Activated T-helper 17 cell treated with anti-CD3 and anti-CD28 coated beads, Interleukin-2, amount 50 U/mL, for 72 hours (primary cell): ENCODE measurements at regions not wholly inside any gene's neighbourhood (a gene's known extent, or its start where the extent isn't known, plus 50 kb on each side); places are given as distances from the start of the nearest gene placed in this dataset.
"Not testable (repeated sequence)": the region's sequence is repeated elsewhere in the genome, so short reads cannot be mapped to it uniquely, and the experiment has no call there.

Experiments used
- ATAC-seq: fragments of 150-1000 bp; cut with Tn5 transposase; replicated peaks from 2 replicates; pipeline ENCODE4 v1.10.0; 2021; ENCODE audit warnings: mild to moderate bottlenecking, moderate library complexity
- H3K27ac Mint-ChIP-seq: one replicate; pipeline ENCODE4 v1.8.0; 2022; ENCODE audit warnings: mixed read lengths
- H3K27me3 Mint-ChIP-seq: one replicate; pipeline ENCODE4 v1.8.0; 2022; ENCODE audit warnings: mixed read lengths
- H3K36me3 Mint-ChIP-seq: one replicate; pipeline ENCODE4 v1.8.0; 2022; ENCODE audit warnings: low read depth, mild to moderate bottlenecking, mixed read lengths
- H3K4me1 Mint-ChIP-seq: one replicate; pipeline ENCODE4 v1.8.0; 2022; ENCODE audit warnings: mixed read lengths
- H3K4me3 Mint-ChIP-seq: one replicate; pipeline ENCODE4 v1.8.0; 2022; ENCODE audit warnings: mild to moderate bottlenecking, mixed read lengths
- H3K9me3 Mint-ChIP-seq: one replicate; pipeline ENCODE4 v1.8.0; 2022; ENCODE audit warnings: mixed read lengths

- Mint-ChIP-seq H3K4me1 (no peaks in the 10 kb centered on the region), H3K36me3 (no peaks in the 10 kb centered on the region), H3K27ac (no peak overlapping the region), H3K27me3 (no peaks in the 10 kb centered on the region), H3K4me3 (no peak overlapping the region), H3K9me3 (no peaks in the 10 kb centered on the region)
- no peak for ATAC-seq
Measured at GRCh38 chr4:114109776-114110175, 130.3 kb upstream of the ARSJ start.

DNA sequence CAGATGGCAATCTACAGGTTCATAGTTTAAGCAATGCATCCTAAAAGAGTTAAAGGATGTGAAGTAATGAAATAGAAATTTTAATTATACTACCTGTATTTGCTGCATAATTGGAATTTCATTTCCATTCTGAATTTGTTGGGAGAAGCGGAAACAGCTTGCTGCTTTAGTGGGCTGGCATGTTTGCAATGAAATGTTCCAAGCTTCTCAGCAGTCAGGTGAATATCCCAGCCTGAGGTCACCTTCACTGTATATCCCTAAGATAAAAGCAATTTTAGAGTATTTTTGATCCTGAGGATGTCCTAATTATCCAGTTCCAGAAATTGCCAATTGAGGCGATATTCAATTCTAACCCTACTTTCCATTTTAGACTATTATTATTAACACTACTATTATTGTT is 136.1 kb upstream of the ARSJ start:
- H3K4me3 Mint-ChIP-seq = no peak overlapping the region
- H3K36me3 Mint-ChIP-seq = no peaks in the 10 kb centered on the region
- ATAC-seq = no peak
- H3K4me1 Mint-ChIP-seq = no peaks in the 10 kb centered on the region
- no peak overlapping the region for H3K27ac Mint-ChIP-seq
- H3K9me3 Mint-ChIP-seq = no peaks in the 10 kb centered on the region
- no peaks in the 10 kb centered on the region for H3K27me3 Mint-ChIP-seq

DNA sequence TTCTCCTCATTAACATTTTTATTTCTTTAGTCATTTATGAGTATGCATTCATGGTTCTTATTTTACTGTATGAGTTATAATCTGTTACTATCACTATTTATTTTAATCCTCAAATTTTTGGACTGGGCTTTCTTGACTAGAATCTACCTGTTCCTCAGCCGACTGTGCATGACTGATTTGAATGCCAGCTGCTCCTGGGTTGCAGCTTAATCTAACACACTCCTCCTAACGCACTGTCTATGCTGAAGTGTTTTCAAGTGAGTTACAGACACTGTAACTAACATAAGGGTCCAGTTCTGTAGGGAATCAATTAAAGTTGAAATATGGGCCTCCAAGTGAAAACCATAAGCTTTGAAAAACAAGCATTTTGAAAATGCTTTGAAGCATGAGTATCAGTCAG is 137.4 kb upstream of the ARSJ start:
- no peak overlapping the region for H3K27ac Mint-ChIP-seq
- no peak overlapping the region for H3K4me3 Mint-ChIP-seq
- H3K27me3 Mint-ChIP-seq = no peaks in the 10 kb centered on the region
- no peak for ATAC-seq
- no peaks in the 10 kb centered on the region for H3K4me1 Mint-ChIP-seq
- no peaks in the 10 kb centered on the region for H3K9me3 Mint-ChIP-seq
- no peaks in the 10 kb centered on the region for H3K36me3 Mint-ChIP-seq

DNA sequence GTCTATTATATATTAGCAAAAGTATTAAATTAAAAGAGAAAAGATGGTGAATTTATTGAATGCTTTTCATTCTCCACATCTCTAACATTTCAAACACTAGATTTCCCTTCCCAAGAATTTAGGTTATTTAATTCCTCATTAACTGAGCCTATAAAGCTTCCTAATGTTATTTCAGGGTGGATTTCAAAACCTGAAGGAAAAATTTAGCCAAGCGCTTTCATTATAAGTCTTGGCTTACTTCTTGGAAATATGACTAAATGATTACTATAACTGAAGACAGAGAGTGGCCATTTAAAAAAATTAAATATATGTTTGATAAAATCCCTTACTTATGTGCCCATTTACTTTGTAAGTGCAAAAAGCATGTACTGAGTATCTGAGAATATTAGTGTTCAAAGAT is 141.8 kb upstream of the ARSJ start:
- H3K4me1 Mint-ChIP-seq = no peaks in the 10 kb centered on the region
- no peak for ATAC-seq
- H3K27me3 Mint-ChIP-seq = peaks cover 6% of the 10 kb centered on the region

DNA sequence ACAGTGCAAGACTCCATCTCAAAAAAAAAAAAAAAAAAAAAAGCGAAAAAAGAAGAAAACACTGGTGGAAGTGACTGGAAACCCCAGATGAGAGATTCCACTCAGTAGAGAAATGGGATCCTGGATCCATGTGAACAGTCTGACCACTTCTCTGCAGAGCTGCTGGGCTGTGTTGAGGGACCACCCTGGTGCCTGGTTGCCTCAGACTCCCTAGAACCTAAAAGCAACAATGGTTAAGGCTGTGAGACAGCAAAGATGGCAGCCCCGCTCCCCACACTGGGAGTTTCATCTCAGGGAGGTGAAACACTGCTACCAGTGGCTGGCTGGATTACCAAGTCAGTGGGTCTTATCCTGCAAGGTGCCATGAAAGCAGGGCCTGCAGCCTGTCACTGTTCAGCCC is 152.8 kb upstream of the ARSJ start:
- peaks cover 6% of the 10 kb centered on the region for H3K9me3 Mint-ChIP-seq
- no peaks in the 10 kb centered on the region for H3K36me3 Mint-ChIP-seq
- H3K4me1 Mint-ChIP-seq = no peaks in the 10 kb centered on the region
- no peak overlapping the region for H3K4me3 Mint-ChIP-seq
- H3K27me3 Mint-ChIP-seq = no peaks in the 10 kb centered on the region
- ATAC-seq = no peak
- no peak overlapping the region for H3K27ac Mint-ChIP-seq

More for the DNA sequence above, 141.8 kb upstream of the ARSJ start:
- H3K9me3 Mint-ChIP-seq = peaks cover 4% of the 10 kb centered on the region
- H3K4me3 Mint-ChIP-seq = no peak overlapping the region
- H3K27ac Mint-ChIP-seq = no peak overlapping the region
- H3K36me3 Mint-ChIP-seq = no peaks in the 10 kb centered on the region

- Mint-ChIP-seq H3K9me3 (peaks cover 6% of the 10 kb centered on the region), H3K36me3 (no peaks in the 10 kb centered on the region)
- ATAC-seq = no peak
Measured at GRCh38 chr4:114132830-114133229, 153.4 kb upstream of the ARSJ start.

DNA sequence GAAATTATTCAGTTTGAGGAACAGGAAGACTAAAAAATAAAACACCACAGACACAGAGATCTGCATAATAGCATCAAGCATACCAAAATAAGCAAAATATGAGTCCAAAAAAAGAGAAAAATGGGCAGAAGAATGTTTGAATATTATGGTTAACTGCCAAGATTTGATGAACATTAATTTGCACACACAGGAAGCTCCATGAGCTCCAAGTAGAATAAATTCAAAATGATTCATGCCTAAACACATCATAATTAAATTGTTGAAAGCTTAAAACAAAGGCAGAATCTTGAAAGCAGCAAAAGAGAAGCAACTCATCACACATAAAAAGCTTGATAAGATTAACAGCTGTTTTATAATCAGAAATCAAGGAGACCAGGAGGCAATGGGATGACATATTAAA is 156.6 kb upstream of the ARSJ start:
- no peaks in the 10 kb centered on the region for H3K4me1 Mint-ChIP-seq
- ATAC-seq = no peak
- H3K27me3 Mint-ChIP-seq = peaks cover 3% of the 10 kb centered on the region
- H3K9me3 Mint-ChIP-seq = peaks cover 6% of the 10 kb centered on the region
- no peaks in the 10 kb centered on the region for H3K36me3 Mint-ChIP-seq
- H3K27ac Mint-ChIP-seq = no peak overlapping the region
- H3K4me3 Mint-ChIP-seq = no peak overlapping the region

More at GRCh38 chr4:114132830-114133229, 153.4 kb upstream of the ARSJ start:
- Mint-ChIP-seq H3K27me3 (no peaks in the 10 kb centered on the region), H3K4me3 (no peak overlapping the region), H3K4me1 (no peaks in the 10 kb centered on the region), H3K27ac (no peak overlapping the region)

DNA sequence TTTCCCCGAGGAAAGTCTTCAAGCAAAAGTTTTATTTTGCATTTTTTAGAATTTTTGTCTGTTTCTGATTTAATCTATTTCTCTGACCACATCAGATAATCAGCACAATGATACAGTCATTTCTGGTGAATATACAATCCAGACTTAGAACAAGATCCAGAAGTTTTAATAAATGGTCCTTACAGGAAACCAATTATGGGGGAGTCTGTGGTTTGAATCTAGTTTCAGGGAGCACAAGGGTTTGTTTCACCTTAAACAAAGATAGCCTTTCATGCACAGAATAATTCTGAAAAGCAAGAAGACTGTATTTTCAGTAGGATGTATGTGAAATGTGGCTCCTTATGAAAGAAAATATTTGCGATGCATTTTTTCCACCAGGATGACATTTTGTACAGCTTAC is 158.5 kb upstream of the ARSJ start:
- Mint-ChIP-seq H3K9me3 (peaks cover under 1% of the 10 kb centered on the region), H3K4me3 (no peak overlapping the region), H3K27ac (no peak overlapping the region), H3K27me3 (peaks cover 3% of the 10 kb centered on the region), H3K36me3 (no peaks in the 10 kb centered on the region), H3K4me1 (no peaks in the 10 kb centered on the region)
- ATAC-seq = no peak

DNA sequence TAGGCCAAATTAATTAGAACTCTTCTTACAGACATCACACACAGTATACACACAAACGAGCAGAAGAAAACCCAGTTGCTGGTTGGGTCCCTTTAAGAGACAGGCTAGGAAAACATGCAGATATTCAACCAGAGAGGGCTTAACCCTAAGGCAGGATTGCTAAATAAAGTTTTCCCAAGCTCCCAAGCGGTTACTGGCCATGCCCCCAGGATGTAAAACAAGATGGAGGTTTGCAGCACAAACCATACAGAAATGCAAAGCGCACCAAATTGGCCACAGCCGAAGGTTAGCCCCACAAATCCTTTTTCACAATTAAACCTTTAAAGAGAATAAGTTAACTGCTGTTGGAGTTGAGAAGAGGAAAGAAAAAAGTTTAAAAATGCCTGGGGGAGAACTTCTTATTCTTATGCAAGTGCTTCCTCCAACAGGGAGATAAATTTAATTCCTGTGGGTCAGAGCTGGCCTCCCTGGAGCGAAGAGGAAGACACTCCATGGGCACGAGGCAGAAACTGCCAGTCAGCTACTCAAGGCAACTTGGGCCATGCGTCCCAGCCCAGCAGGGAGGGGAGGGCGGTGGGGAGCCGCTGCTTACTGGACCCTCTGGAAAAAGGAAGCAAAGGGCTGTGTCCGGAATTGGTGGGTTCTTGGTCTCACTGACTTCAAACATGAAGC is 167.6 kb upstream of the ARSJ start:
- H3K4me3 Mint-ChIP-seq = peak overlapping the region; percentile 74
- peaks cover 4% of the 10 kb centered on the region for H3K4me1 Mint-ChIP-seq
- no peak for ATAC-seq
- no peaks in the 10 kb centered on the region for H3K36me3 Mint-ChIP-seq
- peaks cover 8% of the 10 kb centered on the region for H3K27me3 Mint-ChIP-seq
- no peaks in the 10 kb centered on the region for H3K9me3 Mint-ChIP-seq
- peak overlapping the region; percentile 12 for H3K27ac Mint-ChIP-seq

GRCh38 chr4:114147619-114148208 is 168.3 kb upstream of the ARSJ start:
- not testable (repeated sequence) for H3K4me1 Mint-ChIP-seq, H3K9me3 Mint-ChIP-seq, H3K36me3 Mint-ChIP-seq, H3K27me3 Mint-ChIP-seq, ATAC-seq
- peak overlapping the region; percentile 74 for H3K4me3 Mint-ChIP-seq
- H3K27ac Mint-ChIP-seq = peak overlapping the region; percentile 12

DNA sequence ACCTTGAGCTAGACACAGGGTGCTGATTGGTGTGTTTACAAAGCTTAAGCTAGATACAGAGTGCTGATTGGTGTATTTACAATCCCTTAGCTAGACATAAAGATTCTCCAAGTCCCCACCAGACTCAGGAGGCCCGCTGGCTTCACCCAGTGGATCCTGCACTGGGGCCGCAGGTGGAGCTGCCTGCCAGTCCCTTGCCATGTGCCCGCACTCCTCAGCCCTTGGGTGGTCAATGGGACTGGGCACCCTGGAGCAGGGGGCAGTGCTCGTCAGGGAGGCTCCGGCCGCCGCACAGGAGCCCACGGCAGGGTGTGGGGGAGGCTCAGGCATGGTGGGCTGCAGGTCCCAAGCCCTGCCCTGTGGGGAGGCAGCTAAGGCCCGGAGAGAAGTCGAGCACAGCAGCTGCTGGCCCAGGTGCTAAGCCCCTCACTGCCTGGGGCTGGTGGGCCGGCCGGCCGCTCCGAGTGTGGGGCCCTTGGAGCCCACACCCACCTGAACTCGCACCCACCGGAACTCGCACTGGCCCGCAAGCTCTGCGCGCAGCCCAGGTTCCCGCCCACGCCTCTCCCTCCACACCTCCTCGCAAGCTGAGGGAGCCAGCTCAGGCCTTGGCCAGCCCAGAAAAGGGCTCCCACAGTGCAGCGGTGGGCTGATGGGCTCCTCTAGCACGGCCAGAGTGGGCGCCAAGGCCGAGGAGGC is 169.1 kb upstream of the ARSJ start:
- not testable (repeated sequence) for H3K27ac Mint-ChIP-seq, H3K4me3 Mint-ChIP-seq, H3K9me3 Mint-ChIP-seq, H3K4me1 Mint-ChIP-seq, ATAC-seq, H3K27me3 Mint-ChIP-seq, H3K36me3 Mint-ChIP-seq

- no peaks in the 10 kb centered on the region for H3K27me3 Mint-ChIP-seq
- H3K36me3 Mint-ChIP-seq = no peaks in the 10 kb centered on the region
Measured at GRCh38 chr4:114156371-114156770, 176.9 kb upstream of the ARSJ start.

GRCh38 chr4:114161809-114162208 is 182.4 kb upstream of the ARSJ start:
- Mint-ChIP-seq H3K4me1 (no peaks in the 10 kb centered on the region), H3K36me3 (no peaks in the 10 kb centered on the region), H3K4me3 (no peak overlapping the region), H3K27ac (no peak overlapping the region), H3K27me3 (no peaks in the 10 kb centered on the region), H3K9me3 (no peaks in the 10 kb centered on the region)
- ATAC-seq = no peak

More at GRCh38 chr4:114156371-114156770, 176.9 kb upstream of the ARSJ start:
- Mint-ChIP-seq H3K9me3 (no peaks in the 10 kb centered on the region), H3K4me3 (no peak overlapping the region), H3K27ac (no peak overlapping the region), H3K4me1 (no peaks in the 10 kb centered on the region)
- no peak for ATAC-seq

GRCh38 chr4:114163051-114163450 is 183.6 kb upstream of the ARSJ start:
- Mint-ChIP-seq H3K9me3 (no peaks in the 10 kb centered on the region), H3K27ac (no peak overlapping the region), H3K27me3 (no peaks in the 10 kb centered on the region), H3K36me3 (no peaks in the 10 kb centered on the region), H3K4me3 (no peak overlapping the region), H3K4me1 (no peaks in the 10 kb centered on the region)
- no peak for ATAC-seq

GRCh38 chr4:114173968-114174367 is 194.5 kb upstream of the ARSJ start:
- H3K4me1 Mint-ChIP-seq = no peaks in the 10 kb centered on the region
- H3K9me3 Mint-ChIP-seq = peaks cover 9% of the 10 kb centered on the region
- H3K27me3 Mint-ChIP-seq = peaks cover 8% of the 10 kb centered on the region
- H3K4me3 Mint-ChIP-seq = no peak overlapping the region
- H3K36me3 Mint-ChIP-seq = no peaks in the 10 kb centered on the region
- ATAC-seq = no peak
- H3K27ac Mint-ChIP-seq = no peak overlapping the region
